ENCODE measurements at regions not wholly inside any gene's neighbourhood (a gene's known extent, or its start where the extent isn't known, plus 50 kb on each side); places are given as distances from the start of the nearest gene placed in this dataset.

DNA sequence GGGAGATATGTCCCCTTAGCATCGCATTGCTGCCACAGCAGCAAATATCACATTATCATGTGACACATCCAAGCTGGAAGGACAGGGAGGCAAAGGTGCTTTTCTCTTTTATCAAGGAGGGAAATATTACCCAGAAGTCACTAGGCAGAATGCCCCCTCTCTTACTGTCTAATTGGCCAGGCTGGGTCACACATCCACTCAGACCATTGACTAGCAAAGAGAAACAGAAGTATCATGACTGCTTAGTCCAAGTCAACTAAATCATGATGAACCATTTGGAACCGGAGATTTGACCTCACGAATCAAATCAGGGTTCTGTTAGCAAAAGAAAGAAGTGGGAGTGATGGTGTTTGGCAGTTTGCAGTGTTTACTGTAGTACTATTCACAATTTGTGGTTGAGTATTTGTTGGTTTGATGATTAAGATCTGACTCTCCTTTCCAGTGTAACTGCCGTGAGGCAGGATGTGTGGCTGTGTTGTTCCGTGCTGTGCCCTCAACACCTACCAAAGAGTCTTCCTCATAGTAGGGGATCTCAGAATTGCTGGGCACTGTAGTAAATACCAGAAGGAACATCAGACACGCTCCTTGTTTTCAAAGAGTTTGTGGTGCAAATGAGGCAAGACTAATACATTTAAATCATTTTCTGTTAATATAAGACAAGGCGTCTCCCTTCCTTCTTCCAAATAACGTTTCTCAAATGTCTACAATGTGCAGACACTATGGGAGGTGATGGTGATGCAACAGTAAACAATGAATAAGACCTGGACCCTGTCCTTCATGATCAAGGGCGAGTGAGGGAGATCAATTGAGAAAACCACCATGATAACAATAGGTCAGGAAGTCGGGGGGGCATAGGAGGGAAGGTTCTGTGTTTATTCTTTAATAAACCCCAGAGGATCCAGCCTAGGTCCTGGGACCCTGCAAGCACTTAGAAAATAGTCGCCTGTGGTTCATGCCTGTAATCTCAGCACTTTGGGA, 194.4 kb upstream of the CRY1 start:
- no peak for TF ChIP-seq MYC (IDR thresholded peaks at IDR 0.05; ENCODE audit: low read depth, low read length)
- no peak for TF ChIP-seq CTCF (IDR thresholded peaks at IDR 0.05; ENCODE audit: extremely low read depth in 1 of 2, insufficient read depth in 1 of 2, low read depth in 1 of 2, low read length in 2 of 2)
- no peak for TF ChIP-seq POLR2A (IDR thresholded peaks at IDR 0.05; ENCODE audit: low read depth, low read length)
- no peak for TF ChIP-seq EZH2 (IDR thresholded peaks at IDR 0.05; ENCODE audit: borderline replicate concordance, low read depth, low read length, severe bottlenecking)
